ENCODE measurements at regions not wholly inside any gene's neighbourhood (a gene's known extent, or its start where the extent isn't known, plus 50 kb on each side); places are given as distances from the start of the nearest gene placed in this dataset.

DNA sequence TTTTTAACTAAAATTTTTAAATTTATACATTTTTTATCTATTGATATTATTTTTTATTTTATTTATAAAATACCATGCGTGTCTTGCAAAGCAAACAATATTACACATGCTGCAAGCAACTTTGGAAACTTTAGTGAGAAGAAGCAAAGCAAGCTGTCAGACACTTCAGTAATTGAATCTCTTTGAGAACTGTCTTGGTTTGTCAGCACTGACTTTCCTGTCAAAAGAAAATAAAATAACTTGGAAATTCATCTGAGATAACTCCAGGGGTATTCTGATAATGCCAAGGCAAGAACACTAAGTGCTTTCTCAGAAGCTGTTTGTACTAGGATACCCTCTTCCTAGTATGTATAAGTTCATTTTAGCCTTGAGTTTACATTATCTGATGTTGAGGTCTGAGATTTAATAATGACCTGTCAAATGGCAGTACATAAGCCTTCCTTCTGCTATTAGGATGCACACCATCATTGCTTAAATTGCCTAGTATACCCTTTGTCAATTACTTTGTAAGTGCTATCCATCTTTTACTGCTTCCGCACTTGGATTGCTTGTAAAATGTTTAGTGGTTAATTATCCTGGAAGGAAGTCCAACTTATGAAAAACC lies 624.2 kb upstream of the AGA start:
- Mint-ChIP-seq H3K36me3 (no peaks in the 10 kb centered on the region), H3K9me3 (peaks cover 0 to 11% (median 2%) of the 10 kb centered on the region in 7 donors), H3K27me3 (no peaks in the 10 kb centered on the region), H3K4me1 (no peaks in the 10 kb centered on the region), H3K27ac (no peak overlapping the region), H3K4me3 (no peak overlapping the region)
- no peaks in the 10 kb centered on the region for H3K4me1 ChIP-seq (ENCODE audit: control insufficient read depth, insufficient read depth, low read length, poor library complexity, severe bottlenecking)
- no peak overlapping the region for H3K27ac ChIP-seq (ENCODE audit: insufficient read depth, low read length, poor library complexity, severe bottlenecking)
- DNase-seq (no peak), ATAC-seq (ENCODE audit: low read depth in 2 of 2) (no peak)
- no peaks in the 10 kb centered on the region for H3K27me3 ChIP-seq (ENCODE audit: control insufficient read depth, insufficient read depth, low read length)
- no peaks in the 10 kb centered on the region for H3K36me3 ChIP-seq (ENCODE audit: control insufficient read depth, insufficient read depth, low read length)
- H3K4me3 ChIP-seq (ENCODE audit: low read depth, low read length) = no peak overlapping the region
- no peaks in the 10 kb centered on the region for H3K9me3 ChIP-seq (ENCODE audit: control insufficient read depth in 2 of 2, low read length in 2 of 2)

DNA sequence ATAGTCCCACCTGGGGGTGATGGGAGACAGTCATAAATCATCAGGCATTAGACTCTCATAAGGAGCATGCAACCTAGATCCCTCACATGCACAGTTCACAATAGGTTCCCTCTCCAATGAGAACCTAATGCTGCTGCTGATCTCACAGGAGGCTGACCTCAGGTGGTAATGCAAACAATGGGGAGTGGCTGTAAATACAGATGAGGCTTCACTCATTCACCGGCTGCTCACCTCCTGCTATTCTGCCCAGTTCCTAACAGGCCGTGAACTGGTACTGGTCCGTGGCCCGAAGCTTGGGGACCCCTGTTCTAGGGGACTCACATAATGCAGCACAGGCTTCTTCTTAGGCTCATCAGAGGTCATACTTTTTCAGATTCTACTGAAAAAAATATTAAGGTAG lies 625.9 kb upstream of the AGA start:
- Mint-ChIP-seq H3K4me1 (no peaks in the 10 kb centered on the region), H3K36me3 (no peaks in the 10 kb centered on the region), H3K4me3 (no peak overlapping the region), H3K27me3 (no peaks in the 10 kb centered on the region), H3K9me3 (peaks cover 0 to 16% (median 4%) of the 10 kb centered on the region in 7 donors), H3K27ac (no peak overlapping the region)
- H3K4me1 ChIP-seq (ENCODE audit: control insufficient read depth, insufficient read depth, low read length, poor library complexity, severe bottlenecking) = no peaks in the 10 kb centered on the region
- H3K27me3 ChIP-seq (ENCODE audit: control insufficient read depth, insufficient read depth, low read length) = no peaks in the 10 kb centered on the region
- H3K9me3 ChIP-seq (ENCODE audit: control insufficient read depth in 2 of 2, low read length in 2 of 2) = no peaks in the 10 kb centered on the region
- no peaks in the 10 kb centered on the region for H3K36me3 ChIP-seq (ENCODE audit: control insufficient read depth, insufficient read depth, low read length)
- no peak overlapping the region for H3K4me3 ChIP-seq (ENCODE audit: low read depth, low read length)
- H3K27ac ChIP-seq (ENCODE audit: insufficient read depth, low read length, poor library complexity, severe bottlenecking) = no peak overlapping the region
- no peak for ATAC-seq (ENCODE audit: low read depth in 2 of 2)
- no peak for DNase-seq

DNA sequence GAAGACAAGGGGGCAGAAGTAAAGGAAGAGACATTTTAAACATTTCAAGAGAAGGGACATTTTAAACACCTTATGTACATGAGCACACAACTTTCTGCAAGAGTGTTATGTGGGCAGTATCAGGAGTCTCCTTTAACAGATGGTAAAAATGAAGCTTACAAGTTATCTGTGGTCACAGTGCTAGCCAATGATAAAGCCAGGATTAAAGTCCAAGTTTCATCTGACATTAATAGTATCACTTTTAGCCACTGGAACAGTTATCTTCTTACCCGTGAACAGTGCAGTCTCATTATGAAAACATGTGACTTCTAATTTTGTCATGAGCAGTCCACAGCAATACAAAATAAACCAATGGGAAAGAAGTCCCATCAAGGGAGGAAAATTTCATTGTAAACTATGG lies 627.9 kb upstream of the AGA start:
- Histone ChIP-seq H3K27me3 (ENCODE audit: control insufficient read depth, insufficient read depth, low read length) (no peaks in the 10 kb centered on the region), H3K4me1 (ENCODE audit: control insufficient read depth, insufficient read depth, low read length, poor library complexity, severe bottlenecking) (no peaks in the 10 kb centered on the region), H3K9me3 (ENCODE audit: control insufficient read depth in 2 of 2, low read length in 2 of 2) (peaks cover 0 to 2% of the 10 kb centered on the region in 2 experiments), H3K4me3 (ENCODE audit: low read depth, low read length) (no peak overlapping the region), H3K27ac (ENCODE audit: insufficient read depth, low read length, poor library complexity, severe bottlenecking) (no peak overlapping the region), H3K36me3 (ENCODE audit: control insufficient read depth, insufficient read depth, low read length) (no peaks in the 10 kb centered on the region)
- H3K4me3 Mint-ChIP-seq = no peak overlapping the region
- no peak for ATAC-seq (ENCODE audit: low read depth in 2 of 2)
- H3K9me3 Mint-ChIP-seq = peaks cover 0 to 20% (median 4%) of the 10 kb centered on the region in 7 donors
- H3K36me3 Mint-ChIP-seq = no peaks in the 10 kb centered on the region
- no peak for DNase-seq
- H3K27ac Mint-ChIP-seq = no peak overlapping the region
- H3K27me3 Mint-ChIP-seq = no peaks in the 10 kb centered on the region
- H3K4me1 Mint-ChIP-seq = peaks cover 0 to 2% (median 0%) of the 10 kb centered on the region in 4 donors

DNA sequence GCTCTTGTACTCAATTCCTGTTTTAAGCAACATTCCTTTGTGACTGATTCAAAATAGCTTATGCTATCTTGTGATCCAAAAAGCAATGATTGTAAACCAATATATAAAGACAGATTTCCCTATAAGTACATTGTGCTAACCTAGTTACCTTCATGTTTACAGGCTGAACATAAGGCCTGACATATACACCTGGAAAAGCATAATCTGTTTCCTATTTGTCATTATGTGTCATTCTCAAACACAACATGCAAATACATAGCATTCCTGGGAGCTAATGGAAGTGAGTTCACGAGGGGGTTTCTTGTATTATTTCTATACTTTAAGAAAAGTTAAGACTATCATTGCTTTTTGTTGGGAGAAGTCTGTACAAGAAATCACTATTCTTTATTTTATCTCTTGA lies 638.1 kb upstream of the AGA start:
- no peaks in the 10 kb centered on the region for H3K27me3 ChIP-seq (ENCODE audit: control insufficient read depth, insufficient read depth, low read length)
- no peak overlapping the region for H3K27ac Mint-ChIP-seq
- no peaks in the 10 kb centered on the region for H3K9me3 ChIP-seq (ENCODE audit: control insufficient read depth in 2 of 2, low read length in 2 of 2)
- H3K4me1 Mint-ChIP-seq = no peaks in the 10 kb centered on the region
- H3K27me3 Mint-ChIP-seq = no peaks in the 10 kb centered on the region
- no peaks in the 10 kb centered on the region for H3K36me3 Mint-ChIP-seq
- H3K4me3 Mint-ChIP-seq = no peak overlapping the region
- peaks cover 0 to 5% (median 1%) of the 10 kb centered on the region in 7 donors for H3K9me3 Mint-ChIP-seq
- DNase-seq (no peak), ATAC-seq (ENCODE audit: low read depth in 2 of 2) (no peak)
- H3K27ac ChIP-seq (ENCODE audit: insufficient read depth, low read length, poor library complexity, severe bottlenecking) = no peak overlapping the region
- no peaks in the 10 kb centered on the region for H3K4me1 ChIP-seq (ENCODE audit: control insufficient read depth, insufficient read depth, low read length, poor library complexity, severe bottlenecking)
- H3K36me3 ChIP-seq (ENCODE audit: control insufficient read depth, insufficient read depth, low read length) = no peaks in the 10 kb centered on the region
- no peak overlapping the region for H3K4me3 ChIP-seq (ENCODE audit: low read depth, low read length)

DNA sequence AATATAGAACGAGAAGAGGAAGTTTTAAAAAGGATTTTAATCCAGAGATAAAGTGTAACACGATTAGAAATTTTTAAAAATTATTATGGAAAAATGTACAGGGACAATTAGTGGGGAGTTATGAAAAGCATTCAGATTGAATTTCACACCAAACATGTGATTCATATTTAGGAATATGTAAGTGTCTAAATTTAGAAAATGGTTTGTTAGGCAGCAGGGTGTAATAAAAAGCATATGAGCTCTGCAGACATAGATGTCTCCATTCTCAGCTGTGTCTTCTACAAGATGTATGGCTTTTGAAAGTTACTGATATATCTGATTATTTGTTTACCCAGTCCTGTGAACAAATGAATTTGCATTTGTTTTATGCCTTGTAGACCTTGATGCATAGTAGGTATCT lies 638.9 kb upstream of the AGA start:
- H3K36me3 ChIP-seq (ENCODE audit: control insufficient read depth, insufficient read depth, low read length) = no peaks in the 10 kb centered on the region
- no peaks in the 10 kb centered on the region for H3K4me1 ChIP-seq (ENCODE audit: control insufficient read depth, insufficient read depth, low read length, poor library complexity, severe bottlenecking)
- no peaks in the 10 kb centered on the region for H3K9me3 ChIP-seq (ENCODE audit: control insufficient read depth in 2 of 2, low read length in 2 of 2)
- H3K4me3 ChIP-seq (ENCODE audit: low read depth, low read length) = no peak overlapping the region
- Mint-ChIP-seq H3K36me3 (no peaks in the 10 kb centered on the region), H3K4me1 (no peaks in the 10 kb centered on the region), H3K9me3 (peaks cover 0 to 5% (median 2%) of the 10 kb centered on the region in 7 donors), H3K27ac (no peak overlapping the region), H3K27me3 (no peaks in the 10 kb centered on the region), H3K4me3 (no peak overlapping the region)
- DNase-seq = no peak
- no peak for ATAC-seq (ENCODE audit: low read depth in 2 of 2)
- H3K27me3 ChIP-seq (ENCODE audit: control insufficient read depth, insufficient read depth, low read length) = no peaks in the 10 kb centered on the region
- no peak overlapping the region for H3K27ac ChIP-seq (ENCODE audit: insufficient read depth, low read length, poor library complexity, severe bottlenecking)

DNA sequence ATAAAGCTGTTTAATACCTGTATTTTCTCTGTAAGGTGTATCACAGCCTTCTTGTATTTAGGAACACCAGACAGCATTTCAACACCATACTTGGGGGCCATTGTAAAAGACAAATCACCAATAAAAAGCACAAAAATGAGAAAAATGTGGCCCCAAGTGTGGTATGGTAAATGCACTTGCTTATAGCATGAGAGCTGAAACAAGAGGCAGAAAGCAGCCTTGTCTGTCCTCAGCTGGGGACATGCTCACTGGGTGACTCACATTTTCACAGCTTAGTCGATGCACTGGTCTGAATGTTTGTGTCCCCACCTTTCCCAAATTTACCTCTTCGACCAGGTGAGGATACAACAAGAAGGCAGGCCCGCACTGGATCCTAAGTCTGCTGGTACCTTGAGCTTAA lies 639.7 kb upstream of the AGA start:
- Histone ChIP-seq H3K27ac (ENCODE audit: insufficient read depth, low read length, poor library complexity, severe bottlenecking) (no peak overlapping the region), H3K36me3 (ENCODE audit: control insufficient read depth, insufficient read depth, low read length) (no peaks in the 10 kb centered on the region), H3K4me1 (ENCODE audit: control insufficient read depth, insufficient read depth, low read length, poor library complexity, severe bottlenecking) (no peaks in the 10 kb centered on the region), H3K9me3 (ENCODE audit: control insufficient read depth in 2 of 2, low read length in 2 of 2) (no peaks in the 10 kb centered on the region), H3K27me3 (ENCODE audit: control insufficient read depth, insufficient read depth, low read length) (no peaks in the 10 kb centered on the region), H3K4me3 (ENCODE audit: low read depth, low read length) (no peak overlapping the region)
- Mint-ChIP-seq H3K36me3 (no peaks in the 10 kb centered on the region), H3K4me1 (no peaks in the 10 kb centered on the region), H3K4me3 (no peak overlapping the region), H3K9me3 (peaks cover 0 to 6% (median 3%) of the 10 kb centered on the region in 7 donors), H3K27me3 (no peaks in the 10 kb centered on the region), H3K27ac (no peak overlapping the region)
- DNase-seq (no peak), ATAC-seq (ENCODE audit: low read depth in 2 of 2) (no peak)

DNA sequence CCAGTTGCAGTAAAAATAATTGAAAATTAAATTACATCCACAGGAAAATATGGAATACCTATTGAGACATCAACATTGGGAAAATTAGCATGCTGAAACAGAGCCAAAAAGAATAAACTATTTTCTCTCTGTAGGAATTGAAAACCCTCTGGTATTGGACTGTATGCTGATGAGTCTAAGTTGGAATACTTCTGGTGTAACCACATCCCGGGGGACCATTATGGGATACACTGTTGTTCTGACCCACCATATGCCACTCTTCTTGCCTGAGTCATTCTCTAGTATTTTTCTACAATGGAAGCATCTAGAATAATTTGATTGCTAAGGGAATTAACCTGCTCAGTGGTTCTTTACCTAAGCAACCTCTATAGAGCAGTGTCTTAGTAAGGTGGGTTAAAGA lies 640.7 kb upstream of the AGA start:
- Histone ChIP-seq H3K36me3 (ENCODE audit: control insufficient read depth, insufficient read depth, low read length) (no peaks in the 10 kb centered on the region), H3K9me3 (ENCODE audit: control insufficient read depth in 2 of 2, low read length in 2 of 2) (no peaks in the 10 kb centered on the region), H3K4me3 (ENCODE audit: low read depth, low read length) (no peak overlapping the region), H3K4me1 (ENCODE audit: control insufficient read depth, insufficient read depth, low read length, poor library complexity, severe bottlenecking) (no peaks in the 10 kb centered on the region), H3K27ac (ENCODE audit: insufficient read depth, low read length, poor library complexity, severe bottlenecking) (no peak overlapping the region), H3K27me3 (ENCODE audit: control insufficient read depth, insufficient read depth, low read length) (no peaks in the 10 kb centered on the region)
- ATAC-seq (ENCODE audit: low read depth in 2 of 2) (no peak), DNase-seq (no peak)
- no peaks in the 10 kb centered on the region for H3K36me3 Mint-ChIP-seq
- no peak overlapping the region for H3K27ac Mint-ChIP-seq
- H3K4me1 Mint-ChIP-seq = no peaks in the 10 kb centered on the region
- H3K4me3 Mint-ChIP-seq = no peak overlapping the region
- no peaks in the 10 kb centered on the region for H3K27me3 Mint-ChIP-seq
- peaks cover 0 to 6% (median 5%) of the 10 kb centered on the region in 7 donors for H3K9me3 Mint-ChIP-seq

DNA sequence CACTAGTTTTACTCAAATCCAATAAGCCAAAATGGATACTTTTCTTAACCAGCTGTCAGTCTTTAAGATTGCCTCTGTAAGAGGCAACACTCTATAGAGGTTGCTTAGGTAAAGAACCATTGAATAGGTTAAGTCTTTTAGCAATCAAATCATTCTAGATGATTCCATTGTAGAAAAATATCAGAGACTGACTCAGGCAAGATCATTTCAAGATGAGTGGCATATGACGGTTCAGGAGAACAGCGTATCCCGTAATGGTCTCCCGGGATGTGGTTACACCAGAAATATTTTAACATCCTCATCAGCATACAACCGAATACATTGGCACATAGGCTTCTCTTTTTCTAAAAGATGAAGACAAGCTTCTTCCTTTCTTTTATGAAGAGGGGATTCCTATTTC lies 641.7 kb upstream of the AGA start:
- Mint-ChIP-seq H3K4me3 (no peak overlapping the region), H3K27me3 (no peaks in the 10 kb centered on the region), H3K4me1 (no peaks in the 10 kb centered on the region), H3K27ac (no peak overlapping the region), H3K36me3 (no peaks in the 10 kb centered on the region), H3K9me3 (peaks cover 0 to 13% (median 10%) of the 10 kb centered on the region in 7 donors)
- no peak overlapping the region for H3K27ac ChIP-seq (ENCODE audit: insufficient read depth, low read length, poor library complexity, severe bottlenecking)
- H3K4me3 ChIP-seq (ENCODE audit: low read depth, low read length) = no peak overlapping the region
- no peaks in the 10 kb centered on the region for H3K4me1 ChIP-seq (ENCODE audit: control insufficient read depth, insufficient read depth, low read length, poor library complexity, severe bottlenecking)
- no peaks in the 10 kb centered on the region for H3K27me3 ChIP-seq (ENCODE audit: control insufficient read depth, insufficient read depth, low read length)
- no peak for DNase-seq
- ATAC-seq (ENCODE audit: low read depth in 2 of 2) = no peak
- H3K9me3 ChIP-seq (ENCODE audit: control insufficient read depth in 2 of 2, low read length in 2 of 2) = no peaks in the 10 kb centered on the region
- H3K36me3 ChIP-seq (ENCODE audit: control insufficient read depth, insufficient read depth, low read length) = no peaks in the 10 kb centered on the region
